Vagina (tissue), 2 donors: ENCODE measurements at regions not wholly inside any gene's neighbourhood (a gene's known extent, or its start where the extent isn't known, plus 50 kb on each side); places are given as distances from the start of the nearest gene placed in this dataset.

Experiments
- POLR2A ChIP-seq, 2 donors: fragments of 450-650 bp; IDR thresholded peaks; one replicate each; pipeline ENCODE4 v1.6.1; 2017; ENCODE audit warnings: antibody characterized with exemption in 2 of 2, mild to moderate bottlenecking in 2 of 2, moderate library complexity in 2 of 2
- POLR2AphosphoS5 ChIP-seq, 2 donors: sonication (generic); formaldehyde crosslinking; IDR thresholded peaks; one replicate each; pipeline ENCODE4 v1.9.0; 2017; ENCODE audit warnings: antibody characterized with exemption in 2 of 2, mild to moderate bottlenecking in 2 of 2, low read depth in 1 of 2; ENCODE audit not compliant: insufficient read depth in 1 of 2
- TF ChIP-seq, protein P1 (sequence below), 3 experiments: fragments of 450-650 bp in 2 of 3; fragments of 200-600 bp in 1 of 3; sonication (generic) in 1 of 3; IDR thresholded peaks; one replicate each; pipeline ENCODE4 v1.5.1; 2017 to 2019; ENCODE audit warnings: antibody characterized with exemption in 3 of 3, mild to moderate bottlenecking in 2 of 3, moderate library complexity in 2 of 3

DNA sequence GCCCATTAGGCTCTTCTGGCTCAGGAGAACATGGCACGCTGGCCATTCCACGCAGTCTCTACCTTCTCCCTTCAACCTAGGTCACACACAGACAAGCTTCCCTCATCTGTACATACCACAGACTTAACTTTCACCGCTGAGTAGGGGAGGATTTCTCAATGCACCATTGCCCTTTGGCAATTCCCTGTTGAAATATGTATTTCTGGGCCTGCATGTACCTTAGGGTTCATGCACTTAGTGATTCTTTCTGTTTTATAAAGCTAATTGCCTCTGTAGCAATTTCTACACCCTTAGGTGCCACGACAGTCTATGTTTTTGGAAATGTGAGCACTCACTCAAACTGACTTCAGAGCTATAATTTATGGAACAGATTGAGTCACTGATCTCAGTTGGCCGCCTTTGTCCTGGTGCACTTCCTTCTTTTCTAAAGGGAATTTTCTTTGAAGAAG, 253.8 kb upstream of the PRDM1 start:
- TF ChIP-seq POLR2A (IDR thresholded peaks at IDR 0.05) (no peak), POLR2AphosphoS5 (IDR thresholded peaks at IDR 0.05; ENCODE audit: insufficient read depth in 1 of 2, low read depth in 1 of 2) (no peak)
- TF ChIP-seq, protein P1, sequence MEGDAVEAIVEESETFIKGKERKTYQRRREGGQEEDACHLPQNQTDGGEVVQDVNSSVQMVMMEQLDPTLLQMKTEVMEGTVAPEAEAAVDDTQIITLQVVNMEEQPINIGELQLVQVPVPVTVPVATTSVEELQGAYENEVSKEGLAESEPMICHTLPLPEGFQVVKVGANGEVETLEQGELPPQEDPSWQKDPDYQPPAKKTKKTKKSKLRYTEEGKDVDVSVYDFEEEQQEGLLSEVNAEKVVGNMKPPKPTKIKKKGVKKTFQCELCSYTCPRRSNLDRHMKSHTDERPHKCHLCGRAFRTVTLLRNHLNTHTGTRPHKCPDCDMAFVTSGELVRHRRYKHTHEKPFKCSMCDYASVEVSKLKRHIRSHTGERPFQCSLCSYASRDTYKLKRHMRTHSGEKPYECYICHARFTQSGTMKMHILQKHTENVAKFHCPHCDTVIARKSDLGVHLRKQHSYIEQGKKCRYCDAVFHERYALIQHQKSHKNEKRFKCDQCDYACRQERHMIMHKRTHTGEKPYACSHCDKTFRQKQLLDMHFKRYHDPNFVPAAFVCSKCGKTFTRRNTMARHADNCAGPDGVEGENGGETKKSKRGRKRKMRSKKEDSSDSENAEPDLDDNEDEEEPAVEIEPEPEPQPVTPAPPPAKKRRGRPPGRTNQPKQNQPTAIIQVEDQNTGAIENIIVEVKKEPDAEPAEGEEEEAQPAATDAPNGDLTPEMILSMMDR (IDR thresholded peaks at IDR 0.05), result no peak
